NCI-H2107 treated with DMSO at 0.1 percent for 48 hours (cell line): ENCODE measurements at regions not wholly inside any gene's neighbourhood (a gene's known extent, or its start where the extent isn't known, plus 50 kb on each side); places are given as distances from the start of the nearest gene placed in this dataset.
A peak's percentile ranks its signal among the peaks of the same experiment; 100 is the strongest.

Source experiments
- DNase-seq: peaks from one replicate; lab custom pipeline; 2025; ENCODE audit not compliant: unreplicated experiment; lab: John Stamatoyannopoulos, UW

DNA sequence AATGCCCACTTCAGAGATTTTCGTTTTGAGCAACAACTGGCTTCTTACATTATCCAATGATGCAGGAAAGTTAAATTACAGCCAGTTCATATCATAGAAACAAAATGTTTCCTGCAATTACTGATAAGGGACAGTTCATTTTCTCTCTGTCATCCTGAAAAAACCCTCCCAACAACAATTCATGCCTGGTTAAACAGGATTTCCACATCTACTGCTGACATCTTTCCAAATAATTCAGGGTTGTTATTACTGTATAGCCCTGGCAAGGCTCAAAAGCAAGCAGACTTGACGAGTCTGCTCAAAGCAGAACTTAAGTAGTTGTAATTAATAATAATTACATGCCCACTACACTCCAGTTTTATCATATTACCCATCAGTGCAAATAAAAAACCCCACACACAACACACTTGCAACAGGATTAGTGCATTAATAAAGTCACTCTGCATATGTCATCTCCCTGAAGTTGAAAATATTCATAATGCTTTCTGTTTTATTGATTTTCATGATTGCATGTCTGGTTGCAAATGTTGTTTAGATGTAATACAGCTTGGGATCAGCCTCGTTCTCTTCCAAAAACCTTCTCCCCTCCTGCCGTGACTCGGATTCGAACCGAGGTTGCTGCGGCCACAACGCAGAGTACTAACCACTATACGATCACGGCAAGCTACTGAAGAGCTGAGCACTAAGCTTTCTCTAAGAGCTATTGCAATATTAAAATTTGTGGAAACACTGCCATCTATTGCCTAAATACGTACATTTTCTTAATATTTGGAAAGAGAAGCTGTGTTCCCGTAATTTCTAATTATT, 119.6 kb upstream of the NFIB start:
- peak; percentile 62 for DNase-seq

DNA sequence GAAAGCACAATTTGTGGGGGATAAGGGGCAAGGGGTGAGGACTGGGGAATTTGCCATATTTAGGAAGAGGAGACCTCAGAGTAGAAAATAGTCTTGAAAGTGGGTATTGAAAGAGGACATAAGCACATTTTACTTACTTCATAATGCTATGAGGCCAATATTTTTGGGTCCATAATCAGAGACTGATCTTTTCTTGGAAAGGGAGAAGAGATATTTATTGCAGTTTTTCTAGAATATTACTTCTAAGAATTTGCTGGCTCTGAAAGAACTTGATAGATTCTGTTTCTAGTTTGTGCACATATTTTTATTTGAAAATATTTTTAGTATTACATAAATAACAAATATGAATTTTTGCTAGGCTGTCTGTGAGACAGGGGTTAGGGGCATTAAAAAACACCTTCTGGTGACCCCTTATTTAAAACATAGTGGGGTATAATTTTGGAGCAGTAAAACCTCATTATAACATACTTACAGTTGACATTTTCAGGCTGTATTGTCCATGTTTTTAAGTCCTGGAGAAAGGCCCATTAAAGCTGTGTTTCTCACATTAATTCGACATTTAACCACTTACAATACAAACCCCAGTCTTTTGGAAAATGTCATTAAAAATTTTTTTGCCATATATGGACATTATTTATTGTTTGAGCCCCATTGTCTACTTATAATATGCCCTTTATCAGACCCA, 118.9 kb upstream of the NFIB start:
- DNase-seq, result no peak

DNA sequence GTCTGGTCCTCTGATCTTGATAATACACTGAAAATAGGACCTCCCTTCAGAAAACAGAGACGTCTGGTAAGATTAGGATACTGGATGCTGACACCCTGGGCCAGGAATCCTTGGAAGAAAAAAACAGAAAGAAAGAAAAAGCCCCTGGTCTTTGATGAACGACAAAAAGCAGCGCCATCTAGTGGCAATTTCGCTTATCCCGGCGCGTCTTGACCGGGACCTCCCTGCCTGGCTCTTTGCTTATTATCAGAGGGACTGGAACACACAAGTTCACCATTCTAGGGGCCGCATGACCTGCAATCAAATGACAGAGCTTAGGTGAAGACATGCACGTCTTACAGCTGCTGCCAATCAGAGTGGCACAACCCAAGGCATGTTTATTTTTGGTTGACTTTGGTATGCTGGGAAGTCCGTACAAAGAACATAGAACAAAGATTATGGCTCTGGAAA, 114.9 kb upstream of the NFIB start:
- DNase-seq, result peak; percentile 61

DNA sequence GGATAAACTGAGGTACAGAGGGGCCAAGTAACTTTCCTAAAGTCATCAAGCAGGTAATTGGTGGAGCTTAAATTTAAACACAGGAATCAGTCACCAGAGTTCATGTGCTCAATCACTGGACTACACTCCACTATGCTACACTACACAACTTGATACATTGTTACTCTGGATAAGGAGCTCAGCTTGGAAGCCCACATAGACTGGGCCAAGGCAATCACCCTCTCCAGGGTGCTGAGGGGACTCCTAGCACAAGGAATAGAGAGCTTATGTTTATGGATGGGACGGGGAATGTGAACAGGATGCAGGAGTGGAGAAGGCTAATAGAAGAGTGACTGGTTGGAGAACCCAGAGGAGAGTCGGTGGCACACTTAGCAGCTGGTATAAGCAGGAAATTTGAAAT, 113.5 kb upstream of the NFIB start:
- no peak for DNase-seq

DNA sequence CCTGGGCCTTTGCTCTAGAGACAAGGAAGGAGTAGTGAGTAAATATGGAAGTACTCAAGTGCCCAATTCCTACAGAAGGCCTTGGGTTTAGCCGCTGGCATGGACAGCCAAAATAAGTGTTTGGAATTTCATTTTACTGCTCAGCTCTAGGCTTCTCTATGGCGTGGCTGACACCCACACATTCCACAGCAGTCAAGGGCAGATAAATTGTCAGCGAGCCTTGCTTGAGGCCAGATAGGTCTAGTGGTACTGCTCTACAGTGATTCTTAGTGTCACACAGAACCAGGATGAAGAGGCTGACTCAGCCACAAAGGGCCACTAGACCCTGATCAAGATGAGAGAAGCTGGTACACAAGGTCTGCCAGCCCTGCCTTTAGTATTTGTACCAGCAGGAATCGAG, 111.0 kb upstream of the NFIB start:
- no peak for DNase-seq

DNA sequence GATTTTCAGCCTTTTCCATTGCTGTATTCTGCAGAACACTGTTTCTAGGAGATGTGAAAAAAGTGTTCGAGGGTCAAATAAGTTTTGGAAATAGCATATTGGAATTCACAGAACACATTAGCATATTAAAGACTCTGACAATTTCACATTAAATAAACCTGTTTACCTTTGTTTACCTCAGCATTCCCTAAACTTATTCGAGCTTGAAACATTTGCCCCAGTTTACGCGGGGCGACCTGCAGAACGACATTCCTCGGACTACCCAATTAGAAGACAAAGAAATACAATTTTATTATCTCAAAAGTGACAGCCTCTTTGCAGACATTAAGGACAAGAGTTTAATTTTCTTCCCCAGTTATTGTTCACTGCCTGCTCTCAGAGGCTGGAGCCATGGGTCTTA, 110.3 kb upstream of the NFIB start:
- DNase-seq, result no peak

DNA sequence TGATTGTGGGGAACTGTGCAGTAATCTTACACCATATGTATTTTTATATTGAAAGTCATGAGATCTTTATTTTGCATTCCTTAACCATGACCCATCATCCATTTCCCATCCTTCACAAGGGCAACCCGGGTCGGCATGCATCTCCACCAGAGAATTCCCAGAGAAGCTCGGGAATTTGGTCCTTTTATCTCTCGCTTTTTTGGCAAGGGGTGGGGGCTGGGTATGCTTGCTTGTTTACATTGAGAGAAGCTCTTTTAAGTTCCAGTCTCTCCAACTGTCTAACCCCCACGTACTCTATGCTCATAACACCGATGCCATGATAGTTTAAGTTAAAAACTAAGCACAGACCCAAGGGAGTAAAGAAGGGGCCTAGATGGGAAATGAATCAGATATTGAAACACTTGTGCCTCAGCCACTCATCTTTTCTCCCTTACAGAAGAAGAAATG, 109.9 kb upstream of the NFIB start:
- DNase-seq, result no peak

DNA sequence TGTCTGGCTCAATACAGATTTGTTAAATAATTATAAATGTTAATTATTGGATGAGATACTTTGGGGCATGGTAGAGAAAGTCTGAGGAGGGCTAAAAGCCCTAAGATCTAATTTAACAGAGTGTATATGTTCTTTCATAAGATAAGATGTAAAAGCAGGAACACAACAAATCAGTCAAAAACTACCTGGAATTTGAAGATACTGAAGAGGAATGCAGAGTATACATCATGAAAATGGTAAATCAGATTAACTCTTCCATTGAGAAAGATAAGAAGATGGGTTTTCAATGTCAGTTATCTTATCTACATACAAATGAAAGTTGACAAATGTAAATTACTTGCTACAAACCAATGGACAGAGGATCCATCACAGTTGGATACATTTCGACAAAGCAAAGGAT, 107.3 kb upstream of the NFIB start:
- DNase-seq, result no peak

DNA sequence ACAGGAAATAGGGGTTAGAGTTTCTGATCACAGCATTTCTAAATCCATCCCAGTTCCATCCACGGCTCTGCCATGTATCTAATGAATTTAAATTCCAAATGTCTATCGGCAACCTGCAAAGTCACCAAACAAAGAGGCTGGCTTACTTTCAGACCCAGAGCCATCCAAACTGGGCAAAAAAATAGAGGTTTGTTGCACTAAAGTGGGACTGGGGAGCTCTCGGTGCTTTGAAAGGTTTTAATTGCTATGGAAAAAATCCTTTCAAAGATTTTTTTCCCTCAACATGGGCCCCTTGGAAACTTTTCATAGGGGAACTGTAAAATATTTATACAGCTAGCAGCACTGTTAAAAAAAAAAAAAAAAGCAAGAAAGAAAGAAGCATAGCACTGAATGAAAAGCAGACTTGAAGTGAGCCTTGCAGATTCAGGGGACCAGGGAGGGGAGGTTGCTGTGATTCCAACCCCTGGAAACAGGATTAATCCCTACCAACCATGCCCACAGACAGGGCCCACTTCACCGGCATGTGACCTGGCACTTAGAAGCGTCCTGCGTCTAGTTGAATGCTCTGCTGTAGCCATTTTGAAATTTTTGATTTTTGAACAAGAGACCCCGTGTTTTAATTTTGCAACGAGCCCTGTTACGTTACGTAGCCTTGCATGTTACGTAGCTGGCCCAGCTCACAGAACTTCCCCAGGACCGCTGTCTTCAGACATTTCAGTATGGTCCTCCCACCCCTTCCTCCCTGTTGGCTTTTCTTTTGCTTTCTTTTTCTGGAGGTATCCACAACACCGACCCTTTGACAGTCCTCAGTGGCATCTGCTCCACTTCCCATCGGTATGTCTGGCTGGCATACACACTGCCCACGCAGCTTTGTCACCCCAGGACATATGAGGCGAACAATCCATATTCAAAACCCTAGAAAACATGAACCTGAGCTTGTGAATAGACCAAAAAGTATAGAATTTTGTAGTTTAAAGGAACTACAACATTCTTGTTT, 105.3 kb upstream of the NFIB start:
- DNase-seq, result no peak

DNA sequence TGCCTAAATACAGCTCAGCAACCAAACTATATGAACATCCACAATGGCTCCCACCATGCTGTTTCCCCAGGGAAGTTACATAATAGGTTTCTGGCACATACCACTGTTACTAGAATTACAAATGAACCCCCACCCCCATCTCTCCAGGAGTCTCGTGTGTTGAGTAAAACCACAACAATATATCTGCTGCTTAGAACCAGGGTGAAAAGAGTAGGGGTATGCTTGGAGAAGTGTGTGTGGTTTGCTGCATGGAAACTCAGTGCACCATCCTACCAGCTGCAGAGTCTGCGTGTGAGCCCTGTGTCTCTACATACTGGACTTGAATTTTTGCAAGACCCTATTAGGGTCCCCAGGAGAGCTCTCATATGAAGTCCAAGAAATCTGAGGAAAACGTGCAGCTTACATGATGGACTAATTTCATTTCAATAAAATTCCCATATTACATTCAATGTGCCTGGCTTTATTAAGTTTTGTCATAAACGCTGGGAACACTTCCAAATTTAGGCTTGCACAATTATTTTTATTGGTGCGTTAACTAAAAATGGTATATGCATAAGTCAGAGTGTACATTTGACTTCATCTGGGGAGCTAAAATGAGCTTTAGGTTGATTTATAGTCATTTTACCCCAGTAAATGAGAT, 104.5 kb upstream of the NFIB start:
- peak; percentile 83 for DNase-seq

DNA sequence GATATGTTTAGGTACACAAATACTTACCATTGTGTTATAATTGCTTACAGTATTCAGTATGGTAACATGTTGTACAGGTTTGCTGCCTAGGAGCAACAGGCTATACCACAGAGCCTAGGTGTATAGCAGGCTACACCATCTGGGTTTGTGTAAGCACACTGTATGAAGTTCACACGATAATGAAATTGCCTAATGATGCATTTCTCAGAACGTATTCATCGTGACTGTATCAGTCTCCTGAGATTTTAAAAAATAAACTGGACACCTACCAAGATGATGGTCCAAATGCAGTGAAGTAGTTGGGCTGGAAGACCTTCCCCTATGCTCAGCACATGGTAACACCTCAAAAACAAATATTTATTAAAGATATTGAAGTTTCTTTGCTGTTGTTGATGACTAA, 103.3 kb upstream of the NFIB start:
- no peak for DNase-seq

DNA sequence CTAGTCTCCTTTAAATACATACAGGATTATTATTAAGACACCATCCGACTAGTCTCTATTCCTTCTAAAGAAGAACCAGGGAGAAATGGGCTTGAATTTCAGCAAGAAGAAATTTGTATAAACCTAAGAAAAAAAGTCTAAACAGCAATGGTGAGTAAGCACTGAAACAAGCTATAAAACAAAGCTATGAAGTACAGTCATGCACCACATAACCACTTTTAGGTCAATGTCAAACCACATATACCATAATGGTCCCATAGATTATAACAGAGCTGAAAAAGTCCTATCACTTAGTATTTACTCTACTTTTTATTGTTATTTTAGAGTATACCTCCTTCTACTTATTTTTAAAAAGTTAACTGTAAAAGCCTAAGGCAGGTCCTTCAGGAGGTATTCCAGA, 102.0 kb upstream of the NFIB start:
- DNase-seq, result no peak

DNA sequence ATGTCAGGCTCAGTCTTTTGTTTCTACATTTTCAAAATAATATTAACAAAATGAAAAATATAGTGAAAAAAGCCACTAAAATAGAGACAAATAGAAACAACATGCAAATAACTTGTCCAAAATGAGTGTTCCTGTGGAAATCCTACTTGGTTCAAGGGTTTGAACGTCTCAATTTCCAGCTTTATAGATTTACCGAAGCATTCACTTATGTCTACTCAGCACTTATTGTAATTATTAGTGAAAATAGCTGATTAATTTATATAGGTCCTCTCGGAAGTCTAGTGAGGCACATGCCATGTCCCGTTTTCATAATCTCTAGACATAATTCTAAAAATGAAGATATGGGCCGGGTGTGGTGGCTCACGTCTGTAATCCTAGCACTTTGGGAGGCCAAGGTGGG, 99.9 kb upstream of the NFIB start:
- DNase-seq, result no peak

DNA sequence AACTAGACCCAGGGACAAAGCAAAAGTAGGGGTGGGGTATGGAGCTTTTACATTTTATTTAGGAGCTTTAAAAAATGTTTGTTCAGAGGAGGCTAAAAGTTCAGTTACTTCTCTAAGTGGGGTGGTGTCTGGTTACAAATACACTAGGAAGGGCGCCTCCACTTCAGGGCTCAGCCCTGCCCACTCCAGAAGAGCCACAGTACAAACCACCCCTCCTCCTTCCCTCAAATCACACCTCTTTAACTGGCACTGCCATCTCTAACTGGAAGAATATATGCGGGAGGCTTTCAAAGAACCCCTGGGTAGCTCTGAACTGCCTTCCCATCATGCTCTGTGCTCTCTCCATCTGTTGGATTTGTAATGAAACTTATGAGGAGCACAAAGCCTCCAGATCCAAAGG, 98.8 kb upstream of the NFIB start:
- peak; percentile 93 for DNase-seq

DNA sequence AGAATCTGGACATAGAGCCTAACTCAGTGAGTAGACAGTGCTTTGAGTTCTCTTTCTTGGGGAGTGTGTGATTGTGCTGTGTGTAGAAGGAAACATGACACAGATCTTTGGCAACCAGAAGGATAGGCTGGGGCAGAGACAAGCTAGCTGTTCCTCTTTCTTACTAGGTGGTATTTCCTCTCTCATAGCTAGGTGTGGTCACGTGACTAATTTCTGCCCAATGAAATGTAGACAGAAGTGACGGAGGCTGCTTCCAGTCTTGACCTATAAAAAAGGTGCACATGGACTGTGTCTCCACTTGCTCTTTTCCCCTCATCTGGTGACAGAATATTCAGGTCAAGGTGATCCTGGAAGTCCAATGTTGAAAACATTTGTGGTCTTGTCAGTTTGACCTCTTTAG, 92.5 kb upstream of the NFIB start:
- no peak for DNase-seq

DNA sequence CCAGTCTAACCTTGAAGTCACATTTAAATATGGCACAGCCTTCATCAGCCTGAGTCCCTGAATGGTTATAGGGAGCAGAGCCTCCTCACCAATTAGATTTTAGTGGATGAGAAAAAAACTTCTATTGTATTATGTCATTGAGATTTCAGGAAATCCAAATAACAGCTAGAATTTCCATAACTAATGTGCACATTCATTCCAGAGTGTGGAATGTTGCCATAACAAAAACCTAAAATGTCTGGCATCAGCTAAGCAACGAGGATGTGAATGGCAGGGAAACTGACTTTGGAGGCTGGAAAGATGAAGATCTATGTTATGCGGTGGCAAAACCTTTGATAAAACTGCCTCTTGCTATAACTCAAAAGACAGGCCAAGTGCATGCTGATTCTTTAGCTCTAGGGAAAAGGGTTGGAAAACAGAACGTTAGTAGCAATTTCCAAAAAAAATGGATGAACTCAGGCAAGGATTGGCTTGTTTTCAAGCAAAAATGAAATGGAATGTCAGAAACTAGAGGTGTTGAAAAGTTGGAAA, 91.3 kb upstream of the NFIB start:
- no peak for DNase-seq

DNA sequence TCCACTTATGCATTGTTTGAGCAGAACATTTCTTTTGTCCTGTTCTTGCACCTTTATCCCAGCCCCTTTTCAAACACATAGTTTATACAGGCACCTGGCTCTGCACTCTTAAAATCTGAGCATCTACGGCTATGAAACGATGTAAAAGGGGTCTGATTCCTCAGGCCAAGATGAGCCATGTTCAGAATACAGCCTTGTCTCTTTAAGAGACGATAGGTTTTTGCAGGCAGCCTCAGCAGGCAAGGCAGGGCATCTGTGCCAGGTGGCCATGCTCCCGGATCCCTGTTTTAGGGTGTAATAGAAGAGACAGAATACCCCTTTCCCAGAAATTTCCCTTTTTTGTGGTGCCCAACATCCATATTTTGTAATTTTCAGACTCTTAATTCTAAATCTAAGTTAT, 89.1 kb upstream of the NFIB start:
- DNase-seq, result no peak

DNA sequence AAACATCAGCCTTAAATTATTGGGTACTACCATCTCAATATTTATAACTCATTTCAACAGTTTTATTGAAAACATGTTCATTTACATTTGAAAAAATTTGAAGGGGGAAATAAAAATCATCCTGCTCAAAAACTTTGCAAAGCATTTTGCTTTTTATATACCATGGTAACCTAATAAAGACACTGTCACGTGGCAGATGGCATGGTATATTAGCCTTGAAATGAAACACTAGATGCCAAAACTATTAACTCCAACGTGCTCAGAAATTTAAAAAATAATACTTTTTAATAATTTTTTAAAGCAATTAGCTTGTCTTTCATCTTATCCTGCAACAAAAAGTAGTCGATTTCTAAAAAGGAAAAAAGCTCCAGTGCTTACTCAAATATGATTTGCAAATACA, 88.6 kb upstream of the NFIB start:
- no peak for DNase-seq

DNA sequence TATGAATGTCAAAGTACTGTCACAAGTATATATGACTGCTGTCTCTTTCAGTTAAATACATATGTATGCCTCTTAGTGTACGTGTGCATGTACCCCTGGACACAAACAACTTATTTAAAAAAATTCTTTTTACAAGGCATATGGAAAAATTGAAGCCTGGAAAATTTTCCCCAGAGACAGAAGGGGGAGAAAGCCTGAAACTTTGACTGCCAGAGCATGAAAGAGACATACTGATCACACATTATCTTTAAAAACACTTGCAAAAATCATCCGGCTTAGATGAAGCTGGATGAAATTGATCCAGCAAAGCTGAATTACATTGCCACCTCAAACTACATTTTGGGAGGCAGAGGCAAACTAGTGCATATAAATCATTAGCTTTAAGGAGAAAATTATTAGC, 88.0 kb upstream of the NFIB start:
- DNase-seq, result no peak

DNA sequence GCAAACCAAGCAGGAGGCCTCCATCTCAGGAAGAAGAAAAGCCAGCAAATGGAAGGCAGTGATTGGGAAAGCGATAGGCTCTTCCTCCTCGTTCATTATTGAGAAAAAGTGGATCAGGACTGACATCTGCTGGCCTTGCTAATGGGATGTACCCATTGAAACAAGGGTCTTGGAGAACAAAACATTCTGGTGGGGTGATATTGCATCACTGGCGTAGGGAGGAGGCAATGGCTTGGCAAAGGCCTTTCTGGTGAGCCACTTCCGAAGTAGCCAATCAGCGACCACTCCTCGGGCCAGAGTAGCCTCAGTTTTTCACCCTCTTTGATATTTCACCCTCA, 86.7 kb upstream of the NFIB start:
- peak; percentile 18 for DNase-seq
